GM21576 (cell line): ENCODE measurements at regions not wholly inside any gene's neighbourhood (a gene's known extent, or its start where the extent isn't known, plus 50 kb on each side); places are given as distances from the start of the nearest gene placed in this dataset.
"Not testable (repeated sequence)": the region's sequence is repeated elsewhere in the genome, so short reads cannot be mapped to it uniquely, and the experiment has no call there.

Experiments used
- ATAC-seq: cut with Tn5 transposase; IDR thresholded peaks from one replicate; pipeline ENCODE4 v1.9.1; 2021; ENCODE audit warnings: mild to moderate bottlenecking, moderate library complexity; ENCODE audit not compliant: unreplicated experiment

DNA sequence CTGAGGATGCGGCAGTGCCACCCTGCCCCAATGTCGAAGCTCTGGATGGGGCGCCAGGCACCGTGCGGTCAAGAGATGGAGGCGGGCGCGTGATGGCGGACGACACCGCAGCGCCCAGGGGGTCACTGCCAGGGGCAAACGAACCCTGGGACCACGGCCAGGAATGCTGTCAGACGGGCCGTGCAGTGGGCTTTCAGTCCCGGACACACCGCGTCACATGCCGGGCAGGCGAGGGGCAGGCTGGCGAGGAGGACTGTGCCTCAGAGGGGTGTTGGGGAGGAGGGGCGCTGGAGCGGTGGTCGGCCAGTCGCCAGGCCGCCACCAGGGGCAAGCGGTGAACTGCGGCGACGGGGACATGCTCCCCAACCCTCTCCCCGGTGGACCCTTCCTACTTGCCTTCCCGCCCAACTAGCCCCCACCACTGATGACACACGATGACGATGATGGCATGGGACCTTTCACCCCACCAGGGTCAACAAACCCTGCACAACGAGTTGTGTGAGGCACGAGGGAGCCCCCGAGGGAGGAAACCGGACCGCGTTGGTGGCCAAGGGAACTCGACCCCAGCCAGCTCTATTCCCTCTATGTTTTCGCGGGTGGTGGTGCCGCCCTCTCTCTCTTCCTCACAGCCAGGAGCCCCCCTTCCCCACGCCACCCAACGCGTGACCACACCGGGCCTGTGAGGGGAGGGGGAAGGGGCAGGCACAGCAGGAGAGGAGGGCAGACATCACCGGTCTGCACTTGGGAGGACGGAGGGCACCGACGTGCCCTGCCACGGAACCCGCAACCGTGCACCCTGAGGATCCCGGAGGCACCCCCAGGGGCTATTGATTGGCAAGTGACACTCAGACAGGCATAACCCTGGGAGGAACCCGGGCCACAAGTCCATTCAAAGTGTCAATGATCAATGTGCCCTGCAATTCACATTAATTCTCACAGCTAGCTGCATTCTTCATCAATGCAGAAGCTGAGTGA lies 1960.9 kb upstream of the DEFB115 start:
- ATAC-seq: no peak

DNA sequence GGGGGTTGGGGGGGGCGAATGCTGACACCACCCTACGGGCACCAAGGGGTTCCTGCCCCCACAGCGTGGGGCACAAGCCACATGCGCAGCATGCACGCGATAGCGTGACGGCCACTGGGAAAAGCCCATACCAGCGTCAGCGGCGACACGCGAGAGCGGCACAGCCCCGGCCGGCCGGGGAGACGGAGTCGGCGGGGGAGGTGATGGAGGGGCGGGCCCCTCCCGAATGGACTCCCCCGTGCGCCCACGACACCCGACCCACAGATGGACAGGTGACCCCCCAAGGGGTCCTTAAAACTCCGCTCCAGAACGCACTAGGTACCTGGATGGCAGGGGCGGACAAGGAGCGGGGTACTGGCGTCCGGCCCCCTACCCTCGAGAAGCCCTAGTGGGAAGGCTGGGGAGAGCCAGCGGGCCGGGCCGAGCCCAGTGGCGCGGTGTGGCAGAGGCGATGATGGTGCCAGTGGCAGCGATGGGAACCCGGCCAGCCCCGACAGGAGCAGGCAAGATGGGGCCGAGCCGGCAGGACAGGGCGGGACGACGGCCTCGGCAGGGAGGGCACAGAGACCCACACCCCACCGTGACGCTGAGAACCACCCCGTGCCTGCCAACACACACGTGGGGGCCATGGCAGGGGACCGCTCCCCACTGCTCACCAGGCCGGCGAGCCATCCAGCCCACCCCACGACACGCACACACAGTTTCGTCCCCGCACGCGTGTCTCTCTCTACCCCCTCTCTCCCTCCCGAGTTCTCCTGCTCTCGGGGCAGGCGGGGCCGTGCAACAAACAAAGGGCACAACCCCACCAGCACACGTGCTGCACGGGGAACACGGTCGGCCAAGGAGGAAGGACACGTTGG lies 1959.8 kb upstream of the DEFB115 start:
- no peak for ATAC-seq

DNA sequence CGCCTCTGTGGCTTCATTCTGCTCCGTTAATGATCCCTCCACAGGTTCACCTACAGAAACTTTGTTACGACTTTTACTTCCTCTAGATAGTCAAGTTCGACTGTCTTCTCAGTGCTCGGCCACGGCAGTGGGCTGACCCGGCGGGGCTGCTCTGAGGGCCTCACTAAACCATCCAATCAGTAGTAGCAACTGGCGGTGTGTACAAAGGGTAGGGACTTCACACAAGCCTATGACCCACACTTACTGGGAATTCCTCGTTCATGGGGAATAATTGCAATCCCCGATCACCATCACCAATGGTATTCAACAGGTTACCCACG lies 1959.2 kb upstream of the DEFB115 start:
- no peak for ATAC-seq

DNA sequence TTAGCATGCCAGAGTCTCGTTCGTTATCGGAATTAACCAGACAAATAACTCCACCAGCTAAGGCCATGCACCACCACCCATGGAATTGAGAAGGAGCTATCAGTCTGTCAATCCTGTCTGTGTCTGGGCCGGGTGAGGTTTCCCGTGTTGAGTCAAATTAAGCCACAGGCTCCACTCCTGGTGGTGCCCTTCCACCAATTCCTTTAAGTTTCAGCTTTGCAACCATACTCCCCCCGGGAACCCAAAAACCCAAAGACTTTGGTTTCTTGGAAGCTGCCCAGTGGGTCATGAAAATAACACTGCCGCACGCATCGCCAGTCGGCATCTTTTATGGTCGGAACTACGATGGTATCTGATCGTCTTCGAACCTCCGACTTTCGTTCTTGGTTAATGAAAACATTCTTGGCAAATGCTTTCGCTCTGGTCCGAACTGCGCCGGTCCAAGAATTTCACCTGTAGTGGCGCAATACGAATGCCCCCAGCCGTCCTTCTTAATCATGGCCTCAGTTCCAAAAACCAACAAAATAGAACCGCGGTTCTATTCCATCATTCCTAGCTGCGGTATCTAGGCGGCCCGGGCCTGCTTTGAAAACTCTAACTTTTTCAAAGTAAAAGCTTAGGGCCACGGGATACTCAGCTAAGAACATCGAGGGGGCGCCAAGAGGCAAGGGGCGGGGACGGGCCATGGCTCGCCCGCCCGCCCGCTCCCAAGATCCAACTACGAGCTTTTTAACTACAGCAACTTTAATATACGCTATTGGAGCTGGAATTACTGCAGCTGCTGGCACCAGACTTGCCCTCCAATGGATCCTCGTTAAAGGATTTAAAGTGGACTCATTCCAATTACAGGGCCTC lies 1958.5 kb upstream of the DEFB115 start:
- ATAC-seq: no peak

DNA sequence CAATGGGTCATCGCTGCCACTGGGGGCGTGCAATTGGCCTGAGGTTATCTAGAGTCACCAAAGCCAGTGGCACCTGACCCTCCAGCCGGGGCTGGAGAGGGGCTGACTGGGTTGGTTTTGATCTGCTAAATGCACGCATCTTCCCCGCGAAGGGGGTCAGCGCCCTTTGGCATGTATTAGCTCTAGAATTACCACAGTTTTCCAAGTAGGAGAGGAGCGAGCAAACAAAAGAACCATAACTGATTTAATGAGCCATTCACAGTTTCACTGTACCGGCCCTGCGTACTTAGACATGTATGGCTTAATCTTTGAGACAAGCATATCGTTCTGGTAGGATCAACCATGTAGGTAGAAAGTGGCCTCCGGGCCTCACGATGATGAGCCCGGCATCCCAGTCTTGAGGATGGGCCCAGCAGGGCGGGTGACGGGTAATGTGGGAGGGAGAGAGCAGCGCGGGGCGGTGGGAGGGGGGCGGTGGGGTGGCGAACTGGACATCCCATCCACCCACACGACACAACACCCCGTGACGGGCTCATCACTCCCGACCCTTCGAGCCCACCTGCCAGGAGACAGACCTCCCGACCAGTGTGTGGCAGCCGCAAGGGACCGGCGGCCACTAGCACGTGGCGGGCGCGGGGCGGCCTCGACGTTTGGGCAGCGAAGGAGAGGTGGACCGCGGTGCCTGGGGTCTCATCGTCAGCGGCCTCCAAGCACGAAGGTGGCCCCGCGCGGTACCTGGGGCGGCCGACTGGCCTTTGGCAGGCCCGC lies 1957.5 kb upstream of the DEFB115 start:
- ATAC-seq: no peak

DNA sequence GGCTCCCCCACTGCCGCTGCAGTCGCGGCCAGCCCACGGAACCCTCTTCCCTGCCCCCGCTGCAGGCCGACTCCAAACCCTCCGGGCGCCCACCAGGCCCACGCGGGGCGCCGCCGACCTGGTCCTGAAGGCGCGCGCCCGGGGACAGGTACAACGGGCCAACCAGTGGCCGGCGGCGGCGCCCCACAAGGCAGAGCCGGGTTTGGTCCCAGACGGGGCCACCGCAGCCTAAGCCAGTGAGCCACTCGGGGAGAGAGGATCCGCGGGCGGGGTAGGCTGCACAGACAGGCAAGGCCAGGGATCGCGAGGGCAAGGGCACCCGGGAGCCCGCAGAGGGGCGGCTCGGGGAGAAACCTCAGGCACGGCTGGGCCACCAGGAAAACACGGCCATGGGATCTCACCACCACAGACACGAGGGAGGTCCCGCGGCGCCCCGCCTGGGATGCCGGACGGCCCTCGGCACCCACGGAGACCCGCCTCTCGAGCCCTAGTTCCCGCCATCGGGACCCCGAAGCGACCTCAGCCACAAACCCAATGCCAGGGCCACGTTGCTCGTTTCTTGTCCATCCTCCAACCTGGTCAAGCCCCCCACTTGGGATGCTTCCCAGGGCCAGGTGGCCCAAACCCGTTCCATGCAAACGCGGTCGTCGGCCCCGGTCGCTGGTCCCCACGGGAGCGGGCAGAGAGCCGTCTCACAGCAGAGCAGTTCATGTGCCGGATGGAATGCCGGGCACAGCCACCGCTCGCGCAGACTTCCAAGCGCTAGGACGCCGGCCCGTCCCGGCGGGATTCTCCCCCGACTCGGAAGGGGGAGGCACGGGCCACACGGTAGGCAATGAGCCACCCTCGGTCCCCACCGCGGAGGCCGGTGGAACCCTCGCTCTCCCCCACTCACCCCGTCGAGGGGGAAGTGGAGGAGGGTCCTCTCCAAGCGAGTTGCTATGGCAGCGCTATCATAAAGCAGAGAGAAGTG lies 1956.6 kb upstream of the DEFB115 start:
- no peak for ATAC-seq

DNA sequence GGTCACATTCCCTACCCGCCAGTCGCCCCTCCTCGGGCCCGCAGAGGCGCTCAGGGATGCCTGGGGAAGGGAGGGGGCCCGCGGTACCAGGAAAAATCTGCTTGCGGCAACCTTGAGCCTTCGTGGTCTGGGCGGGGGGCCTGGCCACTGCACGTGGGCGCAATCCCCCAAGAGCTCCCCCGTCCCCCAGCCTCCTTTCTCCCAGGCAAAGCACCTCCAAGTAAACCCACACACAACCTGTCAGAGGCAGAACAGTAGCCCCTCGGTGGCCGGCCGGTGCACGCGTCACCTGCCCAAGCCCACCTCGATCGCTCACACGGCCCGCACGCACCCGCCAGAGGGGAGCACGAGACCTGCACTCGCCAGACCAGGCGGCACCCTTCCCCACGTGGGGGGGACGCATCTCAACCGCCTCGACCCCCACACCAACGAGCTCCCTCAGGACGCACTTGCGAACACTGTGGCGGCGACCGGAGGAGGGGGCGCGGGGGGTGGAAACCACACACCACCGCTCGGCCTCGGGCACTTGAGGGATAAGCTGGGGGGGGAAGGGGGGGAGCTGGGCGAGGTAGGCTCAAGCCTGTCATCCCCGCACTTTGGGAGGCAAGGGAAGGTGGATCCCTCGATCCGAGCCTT lies 1955.7 kb upstream of the DEFB115 start:
- no peak for ATAC-seq

DNA sequence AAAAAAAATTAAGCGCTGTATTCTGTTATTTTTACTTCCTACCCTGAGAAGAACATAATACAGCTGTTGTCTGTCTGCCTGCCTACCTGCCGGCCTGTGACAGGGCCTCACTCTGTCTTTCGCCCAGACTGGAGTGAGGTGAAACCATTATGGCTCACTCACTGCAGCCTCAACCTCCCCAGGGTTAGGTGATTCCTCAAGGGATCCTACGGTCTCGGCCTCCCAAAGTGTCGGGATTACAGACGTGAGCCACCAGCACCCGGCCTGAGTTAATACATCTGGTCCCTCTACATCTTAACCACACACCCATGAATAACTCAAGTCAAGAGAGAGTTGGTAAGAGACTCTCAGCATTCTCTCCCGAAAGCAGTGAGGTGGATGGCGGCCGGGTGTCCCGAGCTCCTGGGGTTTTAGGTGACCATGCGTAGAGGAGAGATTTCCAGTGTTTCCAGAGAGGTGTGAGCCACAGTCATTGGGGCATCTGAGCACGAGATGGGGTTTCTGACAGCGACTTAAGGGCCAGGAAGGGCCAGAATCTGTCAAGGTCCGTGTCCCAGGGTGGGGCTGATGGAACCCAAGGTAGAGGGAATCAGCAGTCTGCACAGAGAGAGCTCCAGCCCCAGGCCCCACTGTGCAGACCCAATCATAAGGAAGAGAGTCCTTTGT lies 1954.4 kb upstream of the DEFB115 start:
- ATAC-seq: no peak

DNA sequence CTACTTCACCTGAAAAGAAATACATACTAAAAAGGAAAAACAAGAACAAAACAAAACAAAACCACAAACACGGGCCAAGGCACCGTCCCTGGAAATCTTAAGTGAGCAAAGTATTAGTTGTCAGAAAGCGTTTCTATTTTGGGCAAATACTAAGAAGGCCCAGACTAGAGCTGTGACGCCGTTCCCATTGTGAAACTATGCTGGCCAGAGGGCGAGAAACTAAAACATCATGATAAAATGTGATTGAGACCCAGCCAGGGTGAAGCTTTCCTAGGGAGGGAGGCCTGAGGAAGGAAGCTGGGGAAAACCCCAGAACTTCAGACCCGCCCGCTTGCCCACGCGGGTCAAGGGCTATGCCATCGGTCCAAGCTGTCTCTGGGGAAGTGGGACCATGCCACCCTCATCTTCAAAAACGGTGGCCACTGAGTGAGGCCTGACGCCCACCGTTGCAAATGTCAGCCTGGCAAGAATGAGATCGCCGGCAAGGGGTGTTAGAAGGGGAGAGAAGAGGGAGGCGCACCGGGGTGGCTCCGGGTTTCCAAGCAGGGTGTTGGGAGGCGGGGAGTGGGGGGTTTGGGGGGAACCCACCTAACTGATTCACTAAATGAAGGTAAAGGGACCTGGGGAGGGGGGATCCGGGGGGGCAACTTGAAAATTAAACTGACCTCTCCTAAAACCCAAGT lies 1950.9 kb upstream of the DEFB115 start:
- ATAC-seq: no peak

DNA sequence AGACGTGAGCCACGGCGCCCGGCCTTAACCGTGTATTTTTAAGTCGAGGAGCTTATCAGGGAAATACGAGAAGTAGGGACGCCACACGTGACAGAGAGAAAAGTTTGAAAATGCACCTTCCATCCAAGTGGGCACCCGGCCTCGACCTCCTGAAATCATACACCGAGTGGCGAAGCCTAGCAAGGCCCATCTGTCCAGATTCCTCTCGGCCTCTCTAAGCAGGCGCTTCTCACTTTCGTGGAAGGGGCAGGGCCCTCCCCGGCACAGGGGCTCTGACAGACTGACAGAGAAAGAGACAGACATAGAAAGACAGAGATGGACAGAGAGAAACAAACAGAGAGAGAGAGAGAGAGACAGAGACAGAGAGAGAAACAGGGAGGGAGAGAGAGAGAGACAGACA lies 1950.0 kb upstream of the DEFB115 start:
- not testable (repeated sequence) for ATAC-seq

DNA sequence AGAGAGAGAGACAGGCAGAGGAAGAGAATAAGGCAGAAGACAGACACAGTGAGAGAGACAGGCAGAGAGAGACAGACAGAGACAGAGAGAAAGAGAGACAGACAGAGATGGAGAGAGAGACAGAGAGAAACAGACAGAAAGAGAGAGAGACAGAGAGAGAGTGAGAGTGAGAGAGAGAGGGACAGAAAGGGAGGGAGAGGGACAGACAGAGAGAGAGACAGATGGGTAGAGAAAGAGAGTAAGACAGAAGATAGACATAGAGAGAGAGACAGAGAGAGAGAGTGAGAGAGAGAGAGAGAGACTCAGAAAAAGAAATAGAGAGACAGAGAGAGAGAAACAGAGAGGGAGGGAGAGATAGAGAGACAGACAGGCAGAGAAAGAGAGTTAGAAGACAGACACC lies 1948.5 kb upstream of the DEFB115 start:
- ATAC-seq: not testable (repeated sequence)

DNA sequence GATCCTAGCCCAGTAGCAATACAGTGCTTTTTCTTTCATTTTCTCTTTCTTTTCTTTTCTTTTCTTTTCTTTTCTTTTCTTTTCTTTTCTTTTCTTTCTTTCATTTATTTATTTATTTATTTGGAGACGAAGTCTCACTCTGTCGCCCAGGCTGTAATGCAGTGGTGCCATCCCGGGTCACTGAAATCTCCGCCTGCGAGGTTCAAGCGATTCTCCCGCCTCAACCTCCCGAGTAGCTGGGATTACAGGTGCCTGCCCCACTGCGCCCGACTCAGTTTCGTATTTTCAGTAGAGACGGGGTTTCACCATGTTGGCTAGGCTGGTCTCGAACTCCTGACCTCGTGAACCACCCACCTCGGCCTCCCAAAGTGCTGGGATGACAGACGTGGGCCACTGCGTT lies 1948.0 kb upstream of the DEFB115 start:
- not testable (repeated sequence) for ATAC-seq

DNA sequence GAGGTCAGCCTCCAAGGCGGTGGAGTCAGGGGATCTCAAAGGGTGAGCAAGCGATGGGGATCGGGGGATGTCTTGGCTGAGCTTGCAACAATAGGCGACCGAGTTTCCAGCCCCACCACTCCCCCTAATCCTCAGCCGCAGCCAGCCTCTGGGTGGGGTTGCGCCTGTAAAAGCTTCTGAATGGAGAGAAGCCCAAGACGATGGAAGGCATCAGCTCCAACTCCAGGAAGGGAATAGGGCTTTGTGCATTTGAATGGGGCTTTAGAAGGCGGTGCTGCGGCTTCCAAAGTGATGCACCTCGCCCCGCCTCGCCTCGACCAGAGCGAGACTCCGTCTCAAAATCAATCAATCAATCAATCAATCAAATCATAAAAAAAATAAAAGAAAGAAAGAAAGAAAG lies 1946.4 kb upstream of the DEFB115 start:
- not testable (repeated sequence) for ATAC-seq

DNA sequence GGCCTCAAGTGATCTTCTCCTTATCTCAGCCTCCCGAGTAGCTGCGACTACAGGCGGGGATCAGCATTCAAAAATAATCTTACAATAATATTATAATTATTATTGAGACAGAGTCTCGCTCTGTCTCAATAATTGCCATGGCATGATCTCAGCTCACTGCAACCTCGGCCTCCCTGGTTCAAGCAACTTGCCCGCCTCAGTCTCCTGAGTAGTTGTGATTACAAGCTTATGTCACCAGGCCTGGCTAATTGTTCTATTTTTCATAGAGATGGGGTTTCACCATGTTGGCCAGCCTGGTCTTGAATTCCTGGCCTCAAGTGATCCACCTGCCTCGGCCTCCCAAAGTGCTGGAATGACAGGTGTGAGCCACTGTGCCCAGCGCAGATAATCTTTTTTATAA lies 1944.8 kb upstream of the DEFB115 start:
- ATAC-seq: not testable (repeated sequence)

DNA sequence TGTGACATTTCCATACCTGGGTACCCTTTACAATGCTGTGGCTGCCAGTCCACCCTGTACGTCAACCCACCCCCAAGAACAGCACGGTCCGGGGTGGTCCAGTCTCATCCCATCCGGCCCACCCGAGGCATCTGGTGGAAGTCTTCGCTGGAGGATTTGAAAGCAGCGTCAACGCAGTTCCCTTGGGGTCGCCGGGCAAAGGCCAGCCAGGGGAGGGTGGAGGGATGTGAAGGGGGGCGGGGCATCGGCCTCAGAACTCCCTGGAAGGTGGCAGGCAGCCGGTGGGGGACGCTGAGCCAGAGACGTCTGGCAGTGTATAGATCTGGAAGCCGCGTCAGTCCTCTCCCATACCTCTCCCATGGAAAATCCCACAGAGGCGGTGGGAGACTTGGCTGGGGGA lies 1944.0 kb upstream of the DEFB115 start:
- ATAC-seq: no peak

DNA sequence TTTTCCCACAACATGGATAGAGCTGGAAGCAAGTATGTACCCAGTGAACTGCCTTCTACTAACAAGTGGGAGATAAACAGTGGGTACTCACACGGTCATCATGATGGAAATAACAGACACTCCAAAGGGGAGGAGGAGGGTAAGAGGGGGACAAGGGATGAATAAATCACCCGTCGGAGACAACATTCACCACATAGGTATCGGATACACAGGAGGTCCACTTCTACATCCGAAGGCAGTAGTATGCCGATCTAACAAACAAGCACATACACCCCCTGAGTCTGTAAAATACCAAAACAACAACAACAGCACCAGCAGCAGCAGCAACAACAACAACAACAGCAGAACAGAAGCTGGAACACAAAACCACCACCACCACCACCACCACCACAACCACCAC lies 1943.2 kb upstream of the DEFB115 start:
- ATAC-seq: no peak

DNA sequence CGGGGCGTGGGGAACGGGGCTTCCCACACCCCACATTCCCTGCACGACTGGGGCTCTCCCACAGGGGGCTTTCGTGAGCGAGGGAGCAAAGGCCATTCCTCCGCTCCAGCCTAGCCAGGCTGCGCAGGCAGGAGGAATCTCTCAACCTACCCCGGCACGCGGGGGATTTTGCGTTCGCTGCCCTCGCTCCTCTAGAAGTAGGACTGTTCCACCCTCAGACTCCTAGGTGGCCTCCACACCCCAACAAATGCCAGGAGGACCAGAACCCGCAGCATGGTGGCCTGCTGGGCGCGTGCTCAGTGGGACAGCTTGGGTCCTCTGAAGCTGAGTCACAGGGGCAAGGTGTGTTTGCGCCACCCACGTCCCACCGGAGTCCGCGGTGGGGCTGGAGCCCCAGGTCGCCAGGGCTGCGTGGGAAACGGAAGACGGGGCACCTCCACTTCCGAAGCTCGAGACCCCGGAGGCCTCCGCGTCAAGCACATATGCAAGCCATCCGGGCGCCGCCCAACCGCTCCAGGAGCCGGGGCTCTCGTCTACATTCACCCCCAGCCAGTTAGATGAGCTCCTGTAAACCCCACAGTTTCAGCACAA lies 1938.5 kb upstream of the DEFB115 start:
- ATAC-seq: no peak
